ENCODE measurements at regions not wholly inside any gene's neighbourhood (a gene's known extent, or its start where the extent isn't known, plus 50 kb on each side); places are given as distances from the start of the nearest gene placed in this dataset.

GRCh38 chr20:6884114-6884513 is 116.6 kb downstream of the BMP2 start:
- no peak for DNase-seq (ENCODE audit: low read depth in 2 of 2)

- DNase-seq (ENCODE audit: low read depth in 2 of 2), result no peak
Observed at GRCh38 chr20:6886065-6886729, 118.7 kb downstream of the BMP2 start.

GRCh38 chr20:6887966-6888365 is 120.5 kb downstream of the BMP2 start:
- DNase-seq (ENCODE audit: low read depth in 2 of 2), result no peak

GRCh38 chr20:6888736-6889395 is 121.4 kb downstream of the BMP2 start:
- no peak for DNase-seq (ENCODE audit: low read depth in 2 of 2)

GRCh38 chr20:6892724-6893123 is 125.2 kb downstream of the BMP2 start:
- no peak for DNase-seq (ENCODE audit: low read depth in 2 of 2)

- no peak for DNase-seq (ENCODE audit: low read depth in 2 of 2)
Observed at GRCh38 chr20:6898928-6899327, 131.4 kb downstream of the BMP2 start.

GRCh38 chr20:6906871-6907270 is 139.4 kb downstream of the BMP2 start:
- DNase-seq (ENCODE audit: low read depth in 2 of 2), result no peak

- DNase-seq (ENCODE audit: low read depth in 2 of 2), result no peak
Observed at GRCh38 chr20:6908673-6909072, 141.2 kb downstream of the BMP2 start.

- DNase-seq (ENCODE audit: low read depth in 2 of 2), result no peak
Observed at GRCh38 chr20:6909608-6910007, 142.1 kb downstream of the BMP2 start.

GRCh38 chr20:6914986-6915385 is 147.5 kb downstream of the BMP2 start:
- no peak for DNase-seq (ENCODE audit: low read depth in 2 of 2)

GRCh38 chr20:6916938-6917337 is 149.5 kb downstream of the BMP2 start:
- no peak for DNase-seq (ENCODE audit: low read depth in 2 of 2)

- DNase-seq (ENCODE audit: low read depth in 2 of 2), result no peak
Observed at GRCh38 chr20:6919792-6920468, 152.4 kb downstream of the BMP2 start.

GRCh38 chr20:6920991-6921613 is 153.6 kb downstream of the BMP2 start:
- no peak for DNase-seq (ENCODE audit: low read depth in 2 of 2)

- no peak for DNase-seq (ENCODE audit: low read depth in 2 of 2)
Observed at GRCh38 chr20:6921717-6922386, 154.4 kb downstream of the BMP2 start.

- no peak for DNase-seq (ENCODE audit: low read depth in 2 of 2)
Observed at GRCh38 chr20:6924681-6925080, 157.2 kb downstream of the BMP2 start.

GRCh38 chr20:6925744-6926278 is 158.3 kb downstream of the BMP2 start:
- no peak for DNase-seq (ENCODE audit: low read depth in 2 of 2)

GRCh38 chr20:6940048-6940447 is 172.6 kb downstream of the BMP2 start:
- DNase-seq (ENCODE audit: low read depth in 2 of 2), result peak in 1 of 2 donors; percentile 3

- no peak for DNase-seq (ENCODE audit: low read depth in 2 of 2)
Observed at GRCh38 chr20:6940876-6941275, 173.4 kb downstream of the BMP2 start.

GRCh38 chr20:6941571-6941970 is 174.1 kb downstream of the BMP2 start:
- no peak for DNase-seq (ENCODE audit: low read depth in 2 of 2)

- DNase-seq (ENCODE audit: low read depth in 2 of 2), result no peak
Observed at GRCh38 chr20:6942266-6942665, 174.8 kb downstream of the BMP2 start.

- DNase-seq (ENCODE audit: low read depth in 2 of 2), result no peak
Observed at GRCh38 chr20:6944292-6944691, 176.8 kb downstream of the BMP2 start.

- no peak for DNase-seq (ENCODE audit: low read depth in 2 of 2)
Observed at GRCh38 chr20:6953611-6954010, 186.1 kb downstream of the BMP2 start.

Data from lung microvascular endothelial cell (primary cell).